Panc1 (cell line): ENCODE measurements at regions not wholly inside any gene's neighbourhood (a gene's known extent, or its start where the extent isn't known, plus 50 kb on each side); places are given as distances from the start of the nearest gene placed in this dataset.

Source experiments
- ATAC-seq: fragments of 200-7000 bp; cut with Tn5 transposase; 2 replicates; pipeline ENCODE4 v1.9.1; 2020; ENCODE audit warnings: mild to moderate bottlenecking, moderate library complexity
- BruUV-seq: library from RNA; stranded (reverse); fragments of 400-500 nt; replicated peaks from 2 replicates; lab custom pipeline; 2021; lab: Mats Ljungman, UMichigan
- CTCF ChIA-PET: fragments of 300-600 bp; sonication (Branson Sonifier 250); formaldehyde crosslinking; loops from one replicate; lab custom pipeline; 2022; ENCODE audit warnings: antibody characterized with exemption; lab: Charles Lee
- POLR2A ChIA-PET: fragments of 300-600 bp; sonication (Branson Sonifier 250); formaldehyde crosslinking; loops from one replicate; lab custom pipeline; 2022; ENCODE audit warnings: antibody characterized with exemption; lab: Charles Lee
- DNase-seq: peaks from one replicate; pipeline ENCODE4 v3.0.0-alpha.2; 2010; ENCODE audit warnings: low read depth, low spot score
- H3K27ac ChIP-seq: 2 replicates; pipeline ENCODE4 v1.5.1; 2011; ENCODE audit warnings: mild to moderate bottlenecking, low read length, inconsistent platforms
- H3K27me3 ChIP-seq: fragments of 200-500 bp; sonication (Bioruptor generic); 2 replicates; pipeline ENCODE4 v1.6.0; 2014; ENCODE audit warnings: low read length, inconsistent platforms; ENCODE audit not compliant: control insufficient read depth, insufficient read depth
- H3K36me3 ChIP-seq: fragments of 200-500 bp; sonication (Bioruptor generic); 2 replicates; pipeline ENCODE4 v1.5.1; 2014; ENCODE audit warnings: inconsistent platforms, mild to moderate bottlenecking, low read length, moderate library complexity; ENCODE audit not compliant: control insufficient read depth, insufficient read depth
- H3K4me1 ChIP-seq: 2 replicates; pipeline ENCODE4 v1.5.1; 2011; ENCODE audit warnings: inconsistent platforms, mild to moderate bottlenecking, low read length, moderate library complexity; ENCODE audit not compliant: control insufficient read depth, insufficient read depth
- H3K4me3 ChIP-seq, 2 experiments: 2 replicates each; pipeline ENCODE4 v1.5.1; 2011 to 2012; ENCODE audit warnings: low read depth in 2 of 2, low read length in 2 of 2, mild to moderate bottlenecking in 2 of 2, inconsistent platforms in 1 of 2, moderate library complexity in 1 of 2
- H3K9me3 ChIP-seq: fragments of 200-500 bp; sonication (Bioruptor generic); 2 replicates; pipeline ENCODE4 v1.5.1; 2014; ENCODE audit warnings: low read depth, mild to moderate bottlenecking, inconsistent platforms, low read length, moderate library complexity; ENCODE audit not compliant: control insufficient read depth, insufficient read depth
- CTCF ChIP-seq: fragments of 450-650 bp; IDR thresholded peaks from 2 replicates; pipeline ENCODE4 v1.5.1; 2017; ENCODE audit warnings: mild to moderate bottlenecking
- POLR2AphosphoS5 ChIP-seq: IDR thresholded peaks from 2 replicates; pipeline ENCODE4 v1.6.1; 2012; ENCODE audit warnings: mild to moderate bottlenecking, low read depth, low read length, moderate library complexity
- SIN3A ChIP-seq: IDR thresholded peaks from 2 replicates; pipeline ENCODE4 v1.6.1; 2012; ENCODE audit warnings: low read depth, mild to moderate bottlenecking, low read length, moderate library complexity, borderline replicate concordance; ENCODE audit not compliant: insufficient read depth
- TCF7L2 ChIP-seq: IDR thresholded peaks from 2 replicates; pipeline ENCODE4 v1.6.1; 2011; ENCODE audit warnings: mild to moderate bottlenecking, low read depth, low read length, inconsistent platforms
- in situ Hi-C: cut with HindIII; loops from 2 replicates; pipeline ENCODE4 v1.10.0; 2016; ENCODE audit warnings: low sequenced_read_pairs, low pct_unique_long_range_greater_than_20kb
- intact Hi-C: fragments of 100-400 bp; cut with micrococcal nuclease; formaldehyde crosslinking; loops from one replicate; pipeline ENCODE4 v1.10.0; 2022; ENCODE audit not compliant: unreplicated experiment
- TF ChIP-seq, protein P1 (sequence below), 2 experiments: IDR thresholded peaks; 2 replicates each; pipeline ENCODE4 v1.6.1; 2011 to 2012; ENCODE audit warnings: low read depth in 2 of 2, control low read depth in 1 of 2, low read length in 1 of 2, mild to moderate bottlenecking in 1 of 2, moderate library complexity in 1 of 2; ENCODE audit not compliant: insufficient read depth in 1 of 2

GRCh38 chr2:53114991-53115390 lies 652.6 kb upstream of the CHAC2 start:
- ChIA-PET POLR2A (interaction anchor here (0.6 kb wide), 1 partner anchor 549 kb away, joined by 3 read pairs; no protein-coding TSS in a partner anchor), CTCF (interaction anchor here (0.6 kb wide), 1 partner anchor 177 kb away, joined by 3 read pairs; no protein-coding TSS in a partner anchor)
- no peak overlapping the region for H3K27ac ChIP-seq
- DNase-seq, result no peak
- no peaks in the 10 kb centered on the region for H3K27me3 ChIP-seq
- no peaks in the 10 kb centered on the region for H3K36me3 ChIP-seq
- BruUV-seq, result no TSS peak
- ATAC-seq, result no peak
- no peaks in the 10 kb centered on the region for H3K4me1 ChIP-seq
- H3K9me3 ChIP-seq, result no peaks in the 10 kb centered on the region; the same call in 1 of the 2 replicates
- no peak overlapping the region for H3K4me3 ChIP-seq
- in situ Hi-C loops, result no loop called here
- TF ChIP-seq SIN3A (no peak), CTCF (no peak), TCF7L2 (no peak), POLR2AphosphoS5 (no peak)
- TF ChIP-seq, protein P1, sequence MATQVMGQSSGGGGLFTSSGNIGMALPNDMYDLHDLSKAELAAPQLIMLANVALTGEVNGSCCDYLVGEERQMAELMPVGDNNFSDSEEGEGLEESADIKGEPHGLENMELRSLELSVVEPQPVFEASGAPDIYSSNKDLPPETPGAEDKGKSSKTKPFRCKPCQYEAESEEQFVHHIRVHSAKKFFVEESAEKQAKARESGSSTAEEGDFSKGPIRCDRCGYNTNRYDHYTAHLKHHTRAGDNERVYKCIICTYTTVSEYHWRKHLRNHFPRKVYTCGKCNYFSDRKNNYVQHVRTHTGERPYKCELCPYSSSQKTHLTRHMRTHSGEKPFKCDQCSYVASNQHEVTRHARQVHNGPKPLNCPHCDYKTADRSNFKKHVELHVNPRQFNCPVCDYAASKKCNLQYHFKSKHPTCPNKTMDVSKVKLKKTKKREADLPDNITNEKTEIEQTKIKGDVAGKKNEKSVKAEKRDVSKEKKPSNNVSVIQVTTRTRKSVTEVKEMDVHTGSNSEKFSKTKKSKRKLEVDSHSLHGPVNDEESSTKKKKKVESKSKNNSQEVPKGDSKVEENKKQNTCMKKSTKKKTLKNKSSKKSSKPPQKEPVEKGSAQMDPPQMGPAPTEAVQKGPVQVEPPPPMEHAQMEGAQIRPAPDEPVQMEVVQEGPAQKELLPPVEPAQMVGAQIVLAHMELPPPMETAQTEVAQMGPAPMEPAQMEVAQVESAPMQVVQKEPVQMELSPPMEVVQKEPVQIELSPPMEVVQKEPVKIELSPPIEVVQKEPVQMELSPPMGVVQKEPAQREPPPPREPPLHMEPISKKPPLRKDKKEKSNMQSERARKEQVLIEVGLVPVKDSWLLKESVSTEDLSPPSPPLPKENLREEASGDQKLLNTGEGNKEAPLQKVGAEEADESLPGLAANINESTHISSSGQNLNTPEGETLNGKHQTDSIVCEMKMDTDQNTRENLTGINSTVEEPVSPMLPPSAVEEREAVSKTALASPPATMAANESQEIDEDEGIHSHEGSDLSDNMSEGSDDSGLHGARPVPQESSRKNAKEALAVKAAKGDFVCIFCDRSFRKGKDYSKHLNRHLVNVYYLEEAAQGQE (IDR thresholded peaks at IDR 0.05; ENCODE audit: insufficient read depth in 1 of 2, low read depth in 2 of 2, low read length in 1 of 2), result no peak
- intact Hi-C loops, result no loop called here

- no peak for ATAC-seq
- intact Hi-C loops, result no loop called here
These were observed 653.0 kb upstream of the CHAC2 start for GRCh38 chr2:53114582-53114981.

More at GRCh38 chr2:53114582-53114981, 653.0 kb upstream of the CHAC2 start:
- ChIA-PET POLR2A (interaction anchor here (0.6 kb wide), 1 partner anchor 549 kb away, joined by 3 read pairs; no protein-coding TSS in a partner anchor), CTCF (interaction anchor here (0.6 kb wide), 1 partner anchor 178 kb away, joined by 3 read pairs; no protein-coding TSS in a partner anchor)
- Histone ChIP-seq H3K27me3 (no peaks in the 10 kb centered on the region), H3K4me3 (no peak overlapping the region), H3K4me1 (no peaks in the 10 kb centered on the region), H3K36me3 (no peaks in the 10 kb centered on the region), H3K27ac (no peak overlapping the region), H3K9me3 (no peaks in the 10 kb centered on the region; the same call in 1 of the 2 replicates)
- in situ Hi-C loops, result no loop called here
- no TSS peak for BruUV-seq
- TF ChIP-seq TCF7L2 (no peak), POLR2AphosphoS5 (no peak), CTCF (no peak), SIN3A (no peak)
- TF ChIP-seq, protein P1 (IDR thresholded peaks at IDR 0.05; ENCODE audit: insufficient read depth in 1 of 2, low read depth in 2 of 2, low read length in 1 of 2), result no peak
- DNase-seq, result no peak
